Liver (tissue), 8 donors: ENCODE measurements at regions not wholly inside any gene's neighbourhood (a gene's known extent, or its start where the extent isn't known, plus 50 kb on each side); places are given as distances from the start of the nearest gene placed in this dataset.

Experiments
- DNase-seq: peaks from one replicate; pipeline ENCODE4 v3.0.0-alpha.2; 2017; ENCODE audit warnings: low spot score
- H3K27ac ChIP-seq, 2 donors: one replicate each; pipeline ENCODE4 v1.7.0; 2013; ENCODE audit warnings: inconsistent platforms in 2 of 2, low read length in 2 of 2, control low read depth in 1 of 2, low read depth in 1 of 2, mild to moderate bottlenecking in 1 of 2
- H3K27me3 ChIP-seq, 4 donors: one replicate each; pipeline versions ENCODE4 v1.6.1 to v1.7.0; 2013; ENCODE audit warnings: low read length in 3 of 4, inconsistent platforms in 1 of 4, mild to moderate bottlenecking in 1 of 4, moderate library complexity in 1 of 4; ENCODE audit not compliant: control insufficient read depth in 4 of 4, insufficient read depth in 4 of 4
- H3K36me3 ChIP-seq, 4 donors: one replicate each; pipeline versions ENCODE4 v1.6.1 to v1.7.0; 2013; ENCODE audit warnings: low read length in 3 of 4, mild to moderate bottlenecking in 3 of 4, low read depth in 1 of 4, moderate library complexity in 1 of 4; ENCODE audit not compliant: control insufficient read depth in 4 of 4, insufficient read depth in 3 of 4
- H3K4me1 ChIP-seq, 4 donors: one replicate each; pipeline versions ENCODE4 v1.6.1 to v1.7.0; 2013; ENCODE audit warnings: low read length in 3 of 4, mild to moderate bottlenecking in 3 of 4, moderate library complexity in 1 of 4; ENCODE audit not compliant: control insufficient read depth in 4 of 4, insufficient read depth in 4 of 4
- H3K4me3 ChIP-seq, 3 donors: one replicate each; pipeline versions ENCODE4 v1.6.1 to v1.7.0; 2013; ENCODE audit warnings: low read length in 3 of 3, control low read depth in 1 of 3, low read depth in 1 of 3, mild to moderate bottlenecking in 1 of 3
- H3K9ac ChIP-seq, 2 donors: one replicate each; pipeline ENCODE4 v1.7.0; 2013; ENCODE audit warnings: low read length in 2 of 2, mild to moderate bottlenecking in 2 of 2, moderate library complexity in 2 of 2, control low read depth in 1 of 2, low read depth in 1 of 2
- H3K9me3 ChIP-seq, 4 donors: one replicate each; pipeline versions ENCODE4 v1.6.1 to v1.7.0; 2013; ENCODE audit warnings: low read length in 3 of 4; ENCODE audit not compliant: control insufficient read depth in 4 of 4
- EGR1 ChIP-seq, 2 donors: IDR thresholded peaks; 2 replicates each; pipeline ENCODE4 v1.6.1; 2016 to 2018; ENCODE audit warnings: antibody characterized with exemption in 2 of 2, low read depth in 2 of 2
- FOXA1 ChIP-seq: IDR thresholded peaks from 2 replicates; pipeline ENCODE4 v1.6.1; 2016; ENCODE audit warnings: antibody characterized with exemption
- FOXA2 ChIP-seq: IDR thresholded peaks from 2 replicates; pipeline ENCODE4 v1.6.1; 2016; ENCODE audit warnings: antibody characterized with exemption
- GABPA ChIP-seq, 2 donors: IDR thresholded peaks in 1 of 2; conservative IDR thresholded peaks in 1 of 2; 2 replicates each; pipeline ENCODE4 v1.6.1; 2016; ENCODE audit warnings: antibody characterized with exemption in 2 of 2, mild to moderate bottlenecking in 1 of 2, moderate library complexity in 1 of 2
- HNF4A ChIP-seq, 2 donors: conservative IDR thresholded peaks; 2 replicates each; pipeline ENCODE4 v1.6.1; 2016; ENCODE audit warnings: antibody characterized with exemption in 2 of 2, mild to moderate bottlenecking in 2 of 2
- HNF4G ChIP-seq: IDR thresholded peaks from 2 replicates; pipeline ENCODE4 v1.6.1; 2016; ENCODE audit warnings: antibody characterized with exemption
- JUND ChIP-seq, 2 donors: IDR thresholded peaks; 2 replicates each; pipeline ENCODE4 v1.6.1; 2016; ENCODE audit warnings: antibody characterized with exemption in 2 of 2
- NR2F2 ChIP-seq: IDR thresholded peaks from 2 replicates; pipeline ENCODE4 v1.6.1; 2016; ENCODE audit warnings: antibody characterized with exemption
- RAD21 ChIP-seq, 2 donors: IDR thresholded peaks; 2 replicates each; pipeline ENCODE4 v1.6.1; 2016; ENCODE audit warnings: antibody characterized with exemption in 2 of 2, mild to moderate bottlenecking in 2 of 2
- RXRA ChIP-seq, 2 donors: IDR thresholded peaks; 2 replicates each; pipeline ENCODE4 v1.6.1; 2017 to 2018; ENCODE audit warnings: antibody characterized with exemption in 2 of 2, mild to moderate bottlenecking in 1 of 2
- SP1 ChIP-seq: IDR thresholded peaks from 2 replicates; pipeline ENCODE4 v1.6.1; 2018; ENCODE audit warnings: antibody characterized with exemption, mild to moderate bottlenecking
- TAF1 ChIP-seq: conservative IDR thresholded peaks from 2 replicates; pipeline ENCODE4 v1.6.1; 2016; ENCODE audit warnings: antibody characterized with exemption, mild to moderate bottlenecking
- YY1 ChIP-seq: IDR thresholded peaks from 2 replicates; pipeline ENCODE4 v1.6.1; 2016; ENCODE audit warnings: antibody characterized with exemption, mild to moderate bottlenecking
- WGBS: extraction: QIAGEN DNeasy Blood & Tissue Kit; methylation state at CpG from one replicate; pipeline ENCODE4 v1.1.7; 2013; 5-methylcytosine and 5-hydroxymethylcytosine counted together
- TF ChIP-seq, protein P1 (sequence below): fragments of 150-350 bp; IDR thresholded peaks from 2 replicates; pipeline ENCODE4 v1.5.1; 2017; ENCODE audit warnings: improper control_type of control experiment, low read depth, low read length; ENCODE audit not compliant: missing input control
- TF ChIP-seq, protein P2 (sequence below): IDR thresholded peaks from 2 replicates; pipeline ENCODE4 v1.6.1; 2016; ENCODE audit warnings: antibody characterized with exemption
- TF ChIP-seq, protein P3 (sequence below): IDR thresholded peaks from 2 replicates; pipeline ENCODE4 v1.6.1; 2016; ENCODE audit warnings: antibody characterized with exemption, mild to moderate bottlenecking
- TF ChIP-seq, protein P4 (sequence below): IDR thresholded peaks from 2 replicates; pipeline ENCODE4 v1.6.1; 2016; ENCODE audit warnings: antibody characterized with exemption
- TF ChIP-seq, protein P5 (sequence below): IDR thresholded peaks from 2 replicates; pipeline ENCODE4 v1.6.1; 2016; ENCODE audit warnings: antibody characterized with exemption
- donor health status: healthy.
- donor health status: healthy.
- donor health status: healthy.
- donor health status: healthy.
- donor health status: healthy.

DNA sequence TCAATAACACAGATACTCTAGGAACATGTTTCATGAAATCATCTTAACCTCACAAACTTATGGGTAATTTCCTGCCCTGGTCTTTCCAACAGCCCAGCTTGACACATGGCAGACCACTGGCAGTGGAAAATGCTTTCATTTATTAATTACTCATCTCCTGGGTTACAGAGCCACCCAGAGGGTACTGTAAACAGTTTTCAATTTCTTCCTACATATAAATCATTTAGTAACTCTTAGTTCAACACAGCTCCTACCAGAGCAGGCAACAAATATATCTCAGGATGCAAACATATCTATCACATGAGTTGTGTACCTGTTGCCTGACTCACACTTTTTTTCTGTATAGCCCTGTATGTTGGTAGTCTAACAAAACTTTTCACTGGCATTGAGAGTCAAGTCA, 99.2 kb upstream of the VRK2 start:
- H3K9ac ChIP-seq = no peak overlapping the region

DNA sequence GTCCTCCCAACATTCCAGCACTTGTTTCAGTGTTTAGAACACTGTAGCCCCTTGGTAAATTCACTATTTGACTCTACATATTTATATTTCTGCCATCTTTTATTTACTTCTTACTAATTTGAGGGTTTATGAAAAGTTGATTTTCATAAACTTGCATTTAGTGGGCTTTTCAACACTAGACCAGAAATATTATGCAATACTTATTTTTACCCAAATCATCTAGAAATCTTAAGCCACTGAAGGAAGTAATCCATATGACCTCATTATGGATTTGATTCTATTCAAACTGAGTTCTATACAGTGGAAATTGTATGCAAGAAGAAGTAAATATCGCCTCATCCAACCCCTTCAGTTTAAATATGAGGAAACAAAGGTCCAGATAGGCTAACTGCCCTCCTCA, 92.6 kb upstream of the VRK2 start:
- no peak for DNase-seq
- Histone ChIP-seq H3K27me3 (no peaks in the 10 kb centered on the region), H3K36me3 (no peaks in the 10 kb centered on the region), H3K9ac (no peak overlapping the region), H3K27ac (no peak overlapping the region), H3K4me1 (no peaks in the 10 kb centered on the region), H3K4me3 (no peak overlapping the region), H3K9me3 (no peaks in the 10 kb centered on the region)
- 95% methylated on average over 1 of the region's 1 CpG for WGBS
- TF ChIP-seq, protein P1, sequence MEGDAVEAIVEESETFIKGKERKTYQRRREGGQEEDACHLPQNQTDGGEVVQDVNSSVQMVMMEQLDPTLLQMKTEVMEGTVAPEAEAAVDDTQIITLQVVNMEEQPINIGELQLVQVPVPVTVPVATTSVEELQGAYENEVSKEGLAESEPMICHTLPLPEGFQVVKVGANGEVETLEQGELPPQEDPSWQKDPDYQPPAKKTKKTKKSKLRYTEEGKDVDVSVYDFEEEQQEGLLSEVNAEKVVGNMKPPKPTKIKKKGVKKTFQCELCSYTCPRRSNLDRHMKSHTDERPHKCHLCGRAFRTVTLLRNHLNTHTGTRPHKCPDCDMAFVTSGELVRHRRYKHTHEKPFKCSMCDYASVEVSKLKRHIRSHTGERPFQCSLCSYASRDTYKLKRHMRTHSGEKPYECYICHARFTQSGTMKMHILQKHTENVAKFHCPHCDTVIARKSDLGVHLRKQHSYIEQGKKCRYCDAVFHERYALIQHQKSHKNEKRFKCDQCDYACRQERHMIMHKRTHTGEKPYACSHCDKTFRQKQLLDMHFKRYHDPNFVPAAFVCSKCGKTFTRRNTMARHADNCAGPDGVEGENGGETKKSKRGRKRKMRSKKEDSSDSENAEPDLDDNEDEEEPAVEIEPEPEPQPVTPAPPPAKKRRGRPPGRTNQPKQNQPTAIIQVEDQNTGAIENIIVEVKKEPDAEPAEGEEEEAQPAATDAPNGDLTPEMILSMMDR = no peak
- no peak for TF ChIP-seq FOXA1
- TF ChIP-seq, protein P2, sequence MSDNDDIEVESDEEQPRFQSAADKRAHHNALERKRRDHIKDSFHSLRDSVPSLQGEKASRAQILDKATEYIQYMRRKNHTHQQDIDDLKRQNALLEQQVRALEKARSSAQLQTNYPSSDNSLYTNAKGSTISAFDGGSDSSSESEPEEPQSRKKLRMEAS = no peak
- TF ChIP-seq RXRA (IDR thresholded peaks at IDR 0.05) = no peak
- no peak for TF ChIP-seq EGR1 (IDR thresholded peaks at IDR 0.05; ENCODE audit: low read depth in 2 of 2)
- TF ChIP-seq, protein P3, sequence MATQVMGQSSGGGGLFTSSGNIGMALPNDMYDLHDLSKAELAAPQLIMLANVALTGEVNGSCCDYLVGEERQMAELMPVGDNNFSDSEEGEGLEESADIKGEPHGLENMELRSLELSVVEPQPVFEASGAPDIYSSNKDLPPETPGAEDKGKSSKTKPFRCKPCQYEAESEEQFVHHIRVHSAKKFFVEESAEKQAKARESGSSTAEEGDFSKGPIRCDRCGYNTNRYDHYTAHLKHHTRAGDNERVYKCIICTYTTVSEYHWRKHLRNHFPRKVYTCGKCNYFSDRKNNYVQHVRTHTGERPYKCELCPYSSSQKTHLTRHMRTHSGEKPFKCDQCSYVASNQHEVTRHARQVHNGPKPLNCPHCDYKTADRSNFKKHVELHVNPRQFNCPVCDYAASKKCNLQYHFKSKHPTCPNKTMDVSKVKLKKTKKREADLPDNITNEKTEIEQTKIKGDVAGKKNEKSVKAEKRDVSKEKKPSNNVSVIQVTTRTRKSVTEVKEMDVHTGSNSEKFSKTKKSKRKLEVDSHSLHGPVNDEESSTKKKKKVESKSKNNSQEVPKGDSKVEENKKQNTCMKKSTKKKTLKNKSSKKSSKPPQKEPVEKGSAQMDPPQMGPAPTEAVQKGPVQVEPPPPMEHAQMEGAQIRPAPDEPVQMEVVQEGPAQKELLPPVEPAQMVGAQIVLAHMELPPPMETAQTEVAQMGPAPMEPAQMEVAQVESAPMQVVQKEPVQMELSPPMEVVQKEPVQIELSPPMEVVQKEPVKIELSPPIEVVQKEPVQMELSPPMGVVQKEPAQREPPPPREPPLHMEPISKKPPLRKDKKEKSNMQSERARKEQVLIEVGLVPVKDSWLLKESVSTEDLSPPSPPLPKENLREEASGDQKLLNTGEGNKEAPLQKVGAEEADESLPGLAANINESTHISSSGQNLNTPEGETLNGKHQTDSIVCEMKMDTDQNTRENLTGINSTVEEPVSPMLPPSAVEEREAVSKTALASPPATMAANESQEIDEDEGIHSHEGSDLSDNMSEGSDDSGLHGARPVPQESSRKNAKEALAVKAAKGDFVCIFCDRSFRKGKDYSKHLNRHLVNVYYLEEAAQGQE = no peak
- TF ChIP-seq HNF4G = no peak
- TF ChIP-seq, protein P4, sequence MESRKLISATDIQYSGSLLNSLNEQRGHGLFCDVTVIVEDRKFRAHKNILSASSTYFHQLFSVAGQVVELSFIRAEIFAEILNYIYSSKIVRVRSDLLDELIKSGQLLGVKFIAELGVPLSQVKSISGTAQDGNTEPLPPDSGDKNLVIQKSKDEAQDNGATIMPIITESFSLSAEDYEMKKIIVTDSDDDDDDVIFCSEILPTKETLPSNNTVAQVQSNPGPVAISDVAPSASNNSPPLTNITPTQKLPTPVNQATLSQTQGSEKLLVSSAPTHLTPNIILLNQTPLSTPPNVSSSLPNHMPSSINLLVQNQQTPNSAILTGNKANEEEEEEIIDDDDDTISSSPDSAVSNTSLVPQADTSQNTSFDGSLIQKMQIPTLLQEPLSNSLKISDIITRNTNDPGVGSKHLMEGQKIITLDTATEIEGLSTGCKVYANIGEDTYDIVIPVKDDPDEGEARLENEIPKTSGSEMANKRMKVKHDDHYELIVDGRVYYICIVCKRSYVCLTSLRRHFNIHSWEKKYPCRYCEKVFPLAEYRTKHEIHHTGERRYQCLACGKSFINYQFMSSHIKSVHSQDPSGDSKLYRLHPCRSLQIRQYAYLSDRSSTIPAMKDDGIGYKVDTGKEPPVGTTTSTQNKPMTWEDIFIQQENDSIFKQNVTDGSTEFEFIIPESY = no peak
- no peak for TF ChIP-seq TAF1

More for the DNA sequence above, 99.2 kb upstream of the VRK2 start:
- TF ChIP-seq FOXA2 = no peak
- TF ChIP-seq JUND (IDR thresholded peaks at IDR 0.05) = no peak
- TF ChIP-seq, protein P5, sequence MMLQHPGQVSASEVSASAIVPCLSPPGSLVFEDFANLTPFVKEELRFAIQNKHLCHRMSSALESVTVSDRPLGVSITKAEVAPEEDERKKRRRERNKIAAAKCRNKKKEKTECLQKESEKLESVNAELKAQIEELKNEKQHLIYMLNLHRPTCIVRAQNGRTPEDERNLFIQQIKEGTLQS = no peak
- TF ChIP-seq FOXA1 = no peak
- no peak for TF ChIP-seq RAD21 (IDR thresholded peaks at IDR 0.05)
- TF ChIP-seq, protein P2 = no peak
- no peak for TF ChIP-seq YY1
- no peak for TF ChIP-seq HNF4A (conservative IDR thresholded peaks at IDR 0.05)
- no peak for TF ChIP-seq SP1
- no peak for TF ChIP-seq HNF4G
- TF ChIP-seq, protein P3 = no peak
- TF ChIP-seq, protein P1 = no peak
- no peak for TF ChIP-seq NR2F2
- TF ChIP-seq GABPA (IDR thresholded peaks at IDR 0.05 in 1 of 2, conservative IDR thresholded peaks at IDR 0.05 in 1 of 2) = no peak
- TF ChIP-seq RXRA (IDR thresholded peaks at IDR 0.05) = no peak
- TF ChIP-seq TAF1 = no peak
- no peaks in the 10 kb centered on the region for H3K27me3 ChIP-seq
- no peaks in the 10 kb centered on the region for H3K9me3 ChIP-seq
- no peak overlapping the region for H3K4me3 ChIP-seq
- DNase-seq = no peak
- H3K27ac ChIP-seq = no peak overlapping the region
- no peaks in the 10 kb centered on the region for H3K36me3 ChIP-seq
- no peaks in the 10 kb centered on the region for H3K4me1 ChIP-seq
